ENCODE measurements at regions not wholly inside any gene's neighbourhood (a gene's known extent, or its start where the extent isn't known, plus 50 kb on each side); places are given as distances from the start of the nearest gene placed in this dataset.

- POLR2A ChIA-PET, result no interaction called here
Measured at GRCh38 chr10:10662716-10663408, 354.8 kb upstream of the CELF2 start.

GRCh38 chr10:10663622-10664021, 354.1 kb upstream of the CELF2 start:
- DNase-seq (ENCODE audit: low read depth, low spot score), result no peak
- POLR2A ChIA-PET, result no interaction called here

More at GRCh38 chr10:10662716-10663408, 354.8 kb upstream of the CELF2 start:
- no peak overlapping the region for H3K27ac ChIP-seq (ENCODE audit: low read depth, low read length)
- no peak overlapping the region for H3K4me3 ChIP-seq (ENCODE audit: low read depth, low read length)
- DNase-seq (ENCODE audit: low read depth, low spot score), result no peak
- CTCF ChIA-PET, result interaction anchor here (1.1 kb wide), 1 partner anchor 14 kb away, joined by 3 read pairs; no protein-coding TSS in a partner anchor
- TF ChIP-seq CTCF (IDR thresholded peaks at IDR 0.05; ENCODE audit: low read depth, low read length), result no peak
- no peaks in the 10 kb centered on the region for H3K27me3 ChIP-seq (ENCODE audit: control insufficient read depth, insufficient read depth, low read length)
- H3K9me3 ChIP-seq (ENCODE audit: control insufficient read depth, insufficient read depth, low read length), result no peaks in the 10 kb centered on the region

GRCh38 chr10:10665750-10666149, 351.9 kb upstream of the CELF2 start:
- Histone ChIP-seq H3K27ac (ENCODE audit: low read depth, low read length) (no peak overlapping the region), H3K27me3 (ENCODE audit: control insufficient read depth, insufficient read depth, low read length) (no peaks in the 10 kb centered on the region), H3K9me3 (ENCODE audit: control insufficient read depth, insufficient read depth, low read length) (no peaks in the 10 kb centered on the region), H3K4me3 (ENCODE audit: low read depth, low read length) (no peak overlapping the region)
- no peak for TF ChIP-seq CTCF (IDR thresholded peaks at IDR 0.05; ENCODE audit: low read depth, low read length)
- DNase-seq (ENCODE audit: low read depth, low spot score), result no peak
- ChIA-PET POLR2A (no interaction called here), CTCF (no interaction called here)

More at GRCh38 chr10:10663622-10664021, 354.1 kb upstream of the CELF2 start:
- no peaks in the 10 kb centered on the region for H3K9me3 ChIP-seq (ENCODE audit: control insufficient read depth, insufficient read depth, low read length)
- H3K4me3 ChIP-seq (ENCODE audit: low read depth, low read length), result no peak overlapping the region
- TF ChIP-seq CTCF (IDR thresholded peaks at IDR 0.05; ENCODE audit: low read depth, low read length), result no peak
- no peaks in the 10 kb centered on the region for H3K27me3 ChIP-seq (ENCODE audit: control insufficient read depth, insufficient read depth, low read length)
- no peak overlapping the region for H3K27ac ChIP-seq (ENCODE audit: low read depth, low read length)
- CTCF ChIA-PET, result interaction anchor here (1.1 kb wide), 1 partner anchor 13 kb away, joined by 3 read pairs; no protein-coding TSS in a partner anchor

- no peak overlapping the region for H3K4me3 ChIP-seq (ENCODE audit: low read depth, low read length)
- no peak for TF ChIP-seq CTCF (IDR thresholded peaks at IDR 0.05; ENCODE audit: low read depth, low read length)
- ChIA-PET POLR2A (no interaction called here), CTCF (interaction anchor here (0.7 to 1.7 kb wide), 3 partner anchors 10 to 1059 kb away, joined by 4 to 7 read pairs (median 4); no protein-coding TSS in a partner anchor)
- no peak overlapping the region for H3K27ac ChIP-seq (ENCODE audit: low read depth, low read length)
- no peak for DNase-seq (ENCODE audit: low read depth, low spot score)
- no peaks in the 10 kb centered on the region for H3K27me3 ChIP-seq (ENCODE audit: control insufficient read depth, insufficient read depth, low read length)
- no peaks in the 10 kb centered on the region for H3K9me3 ChIP-seq (ENCODE audit: control insufficient read depth, insufficient read depth, low read length)
Measured at GRCh38 chr10:10667466-10667865, 350.2 kb upstream of the CELF2 start.

GRCh38 chr10:10676972-10677371, 340.7 kb upstream of the CELF2 start:
- Histone ChIP-seq H3K27ac (ENCODE audit: low read depth, low read length) (no peak overlapping the region), H3K27me3 (ENCODE audit: control insufficient read depth, insufficient read depth, low read length) (no peaks in the 10 kb centered on the region), H3K4me3 (ENCODE audit: low read depth, low read length) (no peak overlapping the region), H3K9me3 (ENCODE audit: control insufficient read depth, insufficient read depth, low read length) (no peaks in the 10 kb centered on the region)
- ChIA-PET CTCF (interaction anchor here (0.7 to 2.4 kb wide), 11 partner anchors 9 to 1344 kb away, joined by 3 to 11 read pairs (median 4); no protein-coding TSS in a partner anchor), POLR2A (interaction anchor here (0.6 kb wide), 1 partner anchor 608 kb away, joined by 6 read pairs; no protein-coding TSS in a partner anchor)
- no peak for DNase-seq (ENCODE audit: low read depth, low spot score)
- no peak for TF ChIP-seq CTCF (IDR thresholded peaks at IDR 0.05; ENCODE audit: low read depth, low read length)

Measured in AG04450 (cell line).